ENCODE measurements at regions not wholly inside any gene's neighbourhood (a gene's known extent, or its start where the extent isn't known, plus 50 kb on each side); places are given as distances from the start of the nearest gene placed in this dataset.

DNA sequence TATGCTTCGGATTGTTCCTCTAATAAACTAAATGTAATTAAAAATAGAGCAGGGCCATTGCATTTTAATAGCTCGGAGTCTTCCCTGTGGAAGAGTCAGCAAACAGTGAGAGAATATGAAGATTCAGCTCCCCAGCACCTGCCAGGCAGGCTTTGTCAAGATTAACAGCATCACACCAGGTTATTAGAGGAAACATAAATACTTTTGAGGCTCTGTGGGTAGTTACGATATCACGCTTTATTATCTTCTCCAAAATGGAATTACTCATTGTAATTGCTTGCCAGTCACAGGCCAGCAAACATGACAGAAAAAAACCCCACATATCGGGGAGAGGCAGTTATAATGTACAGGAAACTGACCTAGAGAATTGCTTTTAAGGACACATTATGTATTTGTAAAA, 303.9 kb downstream of the CPS1 start:
- no peaks in the 10 kb centered on the region; the same call in 1 of the 2 replicates for H4K20me1 ChIP-seq (ENCODE audit: insufficient read depth)
- H3K36me3 ChIP-seq (ENCODE audit: control insufficient read depth in 1 of 2, insufficient read depth in 2 of 2, low read length in 2 of 2), result no peaks in the 10 kb centered on the region
- RAD21 ChIA-PET (ENCODE audit: low non-redundant PET in 1 of 2, low total read pairs in 2 of 2, uncharacterized antibody in 2 of 2, unreplicated experiment in 2 of 2), result no interaction called here
- intact Hi-C loops (cut with micrococcal nuclease), result no loop called here
- H3K4me2 ChIP-seq (ENCODE audit: low read length), result no peak overlapping the region
- H3K4me1 ChIP-seq (ENCODE audit: control insufficient read depth in 1 of 2, insufficient read depth in 2 of 2, low read length in 2 of 2), result no peaks in the 10 kb centered on the region
- no peak overlapping the region for H3K27ac ChIP-seq (ENCODE audit: low read depth, low read length)
- H3K27me3 ChIP-seq (ENCODE audit: insufficient read depth, low read length), result no peaks in the 10 kb centered on the region
- no peak for ATAC-seq
- BruUV-seq (replicated peaks), result no TSS peak
- H3K9me2 ChIP-seq (ENCODE audit: insufficient read depth), result no peaks in the 10 kb centered on the region
- H3K9ac ChIP-seq (ENCODE audit: low read length), result no peak overlapping the region
- H3K4me3 ChIP-seq (replicated peaks in 1 of 2; ENCODE audit: low read depth in 1 of 2, low read length in 2 of 2), result no peak overlapping the region
- H2AFZ ChIP-seq (ENCODE audit: low read depth, low read length, poor library complexity, severe bottlenecking), result no peak overlapping the region
- CTCF ChIA-PET, result no interaction called here
- DNase-seq (ENCODE audit: low read depth, low spot score), result no peak
- POLR2A ChIA-PET, result no interaction called here
- H3K79me2 ChIP-seq (ENCODE audit: insufficient read depth, low read length), result no peaks in the 10 kb centered on the region
- no peak for TF ChIP-seq TCF7L2 (IDR thresholded peaks at IDR 0.05; ENCODE audit: borderline replicate concordance, extremely low read depth, insufficient read depth, insufficient read length)
- TF ChIP-seq, protein P1, sequence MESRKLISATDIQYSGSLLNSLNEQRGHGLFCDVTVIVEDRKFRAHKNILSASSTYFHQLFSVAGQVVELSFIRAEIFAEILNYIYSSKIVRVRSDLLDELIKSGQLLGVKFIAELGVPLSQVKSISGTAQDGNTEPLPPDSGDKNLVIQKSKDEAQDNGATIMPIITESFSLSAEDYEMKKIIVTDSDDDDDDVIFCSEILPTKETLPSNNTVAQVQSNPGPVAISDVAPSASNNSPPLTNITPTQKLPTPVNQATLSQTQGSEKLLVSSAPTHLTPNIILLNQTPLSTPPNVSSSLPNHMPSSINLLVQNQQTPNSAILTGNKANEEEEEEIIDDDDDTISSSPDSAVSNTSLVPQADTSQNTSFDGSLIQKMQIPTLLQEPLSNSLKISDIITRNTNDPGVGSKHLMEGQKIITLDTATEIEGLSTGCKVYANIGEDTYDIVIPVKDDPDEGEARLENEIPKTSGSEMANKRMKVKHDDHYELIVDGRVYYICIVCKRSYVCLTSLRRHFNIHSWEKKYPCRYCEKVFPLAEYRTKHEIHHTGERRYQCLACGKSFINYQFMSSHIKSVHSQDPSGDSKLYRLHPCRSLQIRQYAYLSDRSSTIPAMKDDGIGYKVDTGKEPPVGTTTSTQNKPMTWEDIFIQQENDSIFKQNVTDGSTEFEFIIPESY (IDR thresholded peaks at IDR 0.05; ENCODE audit: extremely low read depth, insufficient replicate concordance, low read length), result no peak
- TF ChIP-seq RAD21 (IDR thresholded peaks at IDR 0.05; ENCODE audit: low read depth), result no peak
- TF ChIP-seq, protein P2, sequence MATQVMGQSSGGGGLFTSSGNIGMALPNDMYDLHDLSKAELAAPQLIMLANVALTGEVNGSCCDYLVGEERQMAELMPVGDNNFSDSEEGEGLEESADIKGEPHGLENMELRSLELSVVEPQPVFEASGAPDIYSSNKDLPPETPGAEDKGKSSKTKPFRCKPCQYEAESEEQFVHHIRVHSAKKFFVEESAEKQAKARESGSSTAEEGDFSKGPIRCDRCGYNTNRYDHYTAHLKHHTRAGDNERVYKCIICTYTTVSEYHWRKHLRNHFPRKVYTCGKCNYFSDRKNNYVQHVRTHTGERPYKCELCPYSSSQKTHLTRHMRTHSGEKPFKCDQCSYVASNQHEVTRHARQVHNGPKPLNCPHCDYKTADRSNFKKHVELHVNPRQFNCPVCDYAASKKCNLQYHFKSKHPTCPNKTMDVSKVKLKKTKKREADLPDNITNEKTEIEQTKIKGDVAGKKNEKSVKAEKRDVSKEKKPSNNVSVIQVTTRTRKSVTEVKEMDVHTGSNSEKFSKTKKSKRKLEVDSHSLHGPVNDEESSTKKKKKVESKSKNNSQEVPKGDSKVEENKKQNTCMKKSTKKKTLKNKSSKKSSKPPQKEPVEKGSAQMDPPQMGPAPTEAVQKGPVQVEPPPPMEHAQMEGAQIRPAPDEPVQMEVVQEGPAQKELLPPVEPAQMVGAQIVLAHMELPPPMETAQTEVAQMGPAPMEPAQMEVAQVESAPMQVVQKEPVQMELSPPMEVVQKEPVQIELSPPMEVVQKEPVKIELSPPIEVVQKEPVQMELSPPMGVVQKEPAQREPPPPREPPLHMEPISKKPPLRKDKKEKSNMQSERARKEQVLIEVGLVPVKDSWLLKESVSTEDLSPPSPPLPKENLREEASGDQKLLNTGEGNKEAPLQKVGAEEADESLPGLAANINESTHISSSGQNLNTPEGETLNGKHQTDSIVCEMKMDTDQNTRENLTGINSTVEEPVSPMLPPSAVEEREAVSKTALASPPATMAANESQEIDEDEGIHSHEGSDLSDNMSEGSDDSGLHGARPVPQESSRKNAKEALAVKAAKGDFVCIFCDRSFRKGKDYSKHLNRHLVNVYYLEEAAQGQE (IDR thresholded peaks at IDR 0.05; ENCODE audit: low read depth), result no peak
- TF ChIP-seq ZFX (IDR thresholded peaks at IDR 0.05), result no peak
- no peak for TF ChIP-seq EZH2phosphoT487 (IDR thresholded peaks at IDR 0.05; ENCODE audit: borderline replicate concordance)
- TF ChIP-seq EZH2 (IDR thresholded peaks at IDR 0.05), result no peak
- no peak for TF ChIP-seq SRF (IDR thresholded peaks at IDR 0.05; ENCODE audit: low read depth)
- TF ChIP-seq ZNF274 (IDR thresholded peaks at IDR 0.05; ENCODE audit: low read depth, low read length), result no peak
- TF ChIP-seq POLR2AphosphoS5 (IDR thresholded peaks at IDR 0.05; ENCODE audit: low read depth, low read length), result no peak
- no peak for TF ChIP-seq ATF3 (IDR thresholded peaks at IDR 0.05)
- no peak for TF ChIP-seq FOSL1 (IDR thresholded peaks at IDR 0.05; ENCODE audit: low read depth)
- no peak for TF ChIP-seq JUND (IDR thresholded peaks at IDR 0.05)
- no peak for TF ChIP-seq SIN3A (IDR thresholded peaks at IDR 0.05; ENCODE audit: low read depth)
- TF ChIP-seq CBX3 (IDR thresholded peaks at IDR 0.05; ENCODE audit: low read depth), result no peak
- no peak for TF ChIP-seq ELF1 (IDR thresholded peaks at IDR 0.05; ENCODE audit: borderline replicate concordance, low read depth)
- TF ChIP-seq CEBPB (IDR thresholded peaks at IDR 0.05; ENCODE audit: low read depth), result no peak
- TF ChIP-seq YY1 (IDR thresholded peaks at IDR 0.05; ENCODE audit: extremely low read depth, insufficient replicate concordance, low read depth, low read length), result no peak
- no peak for TF ChIP-seq MAX (IDR thresholded peaks at IDR 0.05)
- no peak for TF ChIP-seq POLR2A (IDR thresholded peaks at IDR 0.05; ENCODE audit: borderline replicate concordance, extremely low read depth, insufficient read depth, insufficient read length)
- no peaks in the 10 kb centered on the region for H3K9me3 ChIP-seq (ENCODE audit: control insufficient read depth in 1 of 2, insufficient read depth in 1 of 2, low read depth in 1 of 2, low read length in 2 of 2)

Measured in HCT116 (cell line).